Upper lobe of left lung (tissue), 6 donors: ENCODE measurements at regions not wholly inside any gene's neighbourhood (a gene's known extent, or its start where the extent isn't known, plus 50 kb on each side); places are given as distances from the start of the nearest gene placed in this dataset.

Source experiments
- ATAC-seq, 2 donors: fragments of 200-7000 bp; cut with Tn5 transposase; one replicate each; pipeline ENCODE4 v1.9.1; 2022; ENCODE audit warnings: mild to moderate bottlenecking in 2 of 2, moderate library complexity in 2 of 2; ENCODE audit not compliant: low FRiP score in 2 of 2
- DNase-seq, 2 donors: peaks; one replicate each; pipeline ENCODE4 v3.0.0-alpha.2; 2019 to 2020
- H3K27ac ChIP-seq, 4 donors: fragments of 200-600 bp; sonication (generic); one replicate each; pipeline ENCODE4 v1.5.1; 2016 to 2019
- H3K27me3 ChIP-seq, 4 donors: fragments of 200-600 bp; sonication (generic); one replicate each; pipeline ENCODE4 v1.5.1; 2017 to 2019
- H3K36me3 ChIP-seq, 4 donors: fragments of 200-600 bp; sonication (generic); one replicate each; pipeline ENCODE4 v1.5.1; 2016 to 2019
- H3K4me1 ChIP-seq, 4 donors: fragments of 200-600 bp; sonication (generic); one replicate each; pipeline ENCODE4 v1.5.1; 2018 to 2019
- H3K4me3 ChIP-seq, 4 donors: fragments of 200-600 bp; sonication (generic); one replicate each; pipeline ENCODE4 v1.5.1; 2017 to 2019; ENCODE audit warnings: mild to moderate bottlenecking in 2 of 4, moderate library complexity in 1 of 4
- H3K9me3 ChIP-seq, 4 donors: fragments of 200-600 bp; sonication (generic); one replicate each; pipeline ENCODE4 v1.5.1; 2018 to 2019
- CTCF ChIP-seq, 6 experiments: fragments of 450-650 bp in 4 of 6; fragments of 200-600 bp in 2 of 6; sonication (generic) in 2 of 6; IDR thresholded peaks; one replicate each; pipeline ENCODE4 v1.5.1; 2016 to 2019; ENCODE audit warnings: antibody characterized with exemption in 6 of 6
- EP300 ChIP-seq, 4 donors: sonication (generic); formaldehyde crosslinking; IDR thresholded peaks; one replicate each; pipeline ENCODE4 v1.5.1; 2017; ENCODE audit warnings: antibody characterized with exemption in 4 of 4, control low read depth in 2 of 4
- POLR2A ChIP-seq, 4 donors: fragments of 450-650 bp; IDR thresholded peaks; one replicate each; pipeline ENCODE4 v1.5.1; 2016 to 2017; ENCODE audit warnings: antibody characterized with exemption in 4 of 4, mild to moderate bottlenecking in 2 of 4
- POLR2AphosphoS5 ChIP-seq, 2 donors: sonication (generic); formaldehyde crosslinking; IDR thresholded peaks; one replicate each; pipeline ENCODE4 v1.5.1; 2017; ENCODE audit warnings: antibody characterized with exemption in 2 of 2
- WGBS, 2 donors: methylation state at CpG; one replicate each; pipeline ENCODE4 v1.1.5; 2017 to 2018; 5-methylcytosine and 5-hydroxymethylcytosine counted together
- donor health status: DM: no; HTN: no; CAD: no; lungs with moderate emphysema.
- donor health status: DM: no; HTN: yes; CAD: no; lungs with severe emphysema.

DNA sequence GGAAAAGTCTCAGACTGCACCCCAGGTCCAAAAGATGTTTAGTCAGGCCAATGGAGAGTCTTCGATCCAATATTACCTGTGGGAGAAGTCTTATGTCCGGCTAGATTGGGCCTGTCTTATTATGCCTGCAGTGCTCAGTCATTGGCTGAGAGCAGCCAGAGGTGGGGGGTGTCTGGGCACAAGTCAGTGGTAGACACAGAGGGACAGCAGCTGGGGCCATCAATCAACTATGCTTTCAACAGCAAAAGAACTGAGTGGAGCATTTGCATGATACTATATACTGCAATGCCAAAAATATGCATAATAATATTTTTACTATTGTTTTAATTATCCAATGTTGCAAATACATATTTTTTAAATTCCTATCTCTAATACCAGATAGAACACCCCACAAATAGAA lies 298.6 kb upstream of the CDH20 start:
- no peak for ATAC-seq
- Histone ChIP-seq H3K9me3 (no peaks in the 10 kb centered on the region), H3K4me1 (no peaks in the 10 kb centered on the region), H3K27me3 (no peaks in the 10 kb centered on the region), H3K4me3 (no peak overlapping the region), H3K27ac (no peak overlapping the region), H3K36me3 (no peaks in the 10 kb centered on the region)
- DNase-seq, result no peak
- 83 to 84% methylated on average over 2 of the region's 2 CpGs for WGBS, 2 donors
- TF ChIP-seq POLR2A (IDR thresholded peaks at IDR 0.05) (no peak), EP300 (IDR thresholded peaks at IDR 0.05) (no peak), CTCF (IDR thresholded peaks at IDR 0.05) (no peak), POLR2AphosphoS5 (IDR thresholded peaks at IDR 0.05) (no peak)

DNA sequence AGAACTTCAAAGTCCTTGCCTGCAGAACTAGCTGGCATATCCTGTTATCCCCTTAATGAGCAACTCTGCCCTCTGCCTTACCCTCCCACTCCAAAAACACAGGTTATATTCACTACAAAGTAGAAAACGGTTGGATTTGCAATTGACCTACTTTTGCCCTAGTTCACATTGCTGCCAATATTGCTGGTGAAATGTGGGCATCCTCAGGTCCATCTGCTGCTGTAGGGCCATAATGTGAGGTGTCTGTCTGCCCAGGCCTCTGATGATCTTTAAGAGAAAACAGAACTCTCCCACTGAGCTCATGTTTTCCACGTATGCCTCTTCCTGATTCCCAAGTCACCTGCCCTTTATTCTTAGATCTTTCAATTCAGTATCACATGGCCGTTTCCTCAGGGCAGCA lies 294.0 kb upstream of the CDH20 start:
- TF ChIP-seq POLR2AphosphoS5 (IDR thresholded peaks at IDR 0.05), result no peak
- Histone ChIP-seq H3K36me3 (no peaks in the 10 kb centered on the region), H3K27ac (no peak overlapping the region), H3K4me1 (no peaks in the 10 kb centered on the region), H3K4me3 (no peak overlapping the region), H3K27me3 (no peaks in the 10 kb centered on the region), H3K9me3 (no peaks in the 10 kb centered on the region)
- no peak for ATAC-seq
- no peak for DNase-seq
- 52 to 59% methylated on average over 3 of the region's 3 CpGs for WGBS, 2 donors

DNA sequence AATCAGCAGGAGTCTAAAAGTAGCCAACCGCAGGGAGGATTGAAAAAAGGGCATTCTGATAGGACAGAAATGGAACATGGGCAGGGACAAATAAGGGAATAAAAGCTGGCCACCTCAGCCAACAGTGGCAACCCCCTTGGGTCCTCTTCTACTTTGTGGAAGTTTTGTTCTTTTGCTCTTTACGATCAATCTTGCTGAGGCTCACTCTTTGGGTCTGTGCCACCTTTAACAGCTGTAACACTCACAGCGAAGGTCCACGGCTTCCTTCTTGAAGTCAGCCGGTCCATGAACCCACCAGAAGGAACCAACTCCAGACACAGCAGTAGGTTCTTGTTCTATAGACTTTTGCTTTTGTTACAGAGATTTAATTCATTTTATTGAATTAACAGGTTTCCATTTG lies 285.4 kb upstream of the CDH20 start:
- Histone ChIP-seq H3K27ac (no peak overlapping the region), H3K27me3 (no peaks in the 10 kb centered on the region), H3K36me3 (no peaks in the 10 kb centered on the region), H3K4me1 (no peaks in the 10 kb centered on the region), H3K4me3 (no peak overlapping the region), H3K9me3 (no peaks in the 10 kb centered on the region)
- DNase-seq (no peak), ATAC-seq (no peak)
- TF ChIP-seq POLR2AphosphoS5 (IDR thresholded peaks at IDR 0.05) (no peak), EP300 (IDR thresholded peaks at IDR 0.05) (no peak), CTCF (IDR thresholded peaks at IDR 0.05) (no peak), POLR2A (IDR thresholded peaks at IDR 0.05) (no peak)
- 89 to 92% methylated on average over 5 of the region's 5 CpGs for WGBS, 2 donors

- no peaks in the 10 kb centered on the region for H3K27me3 ChIP-seq
- no peaks in the 10 kb centered on the region for H3K4me1 ChIP-seq
- H3K36me3 ChIP-seq, result no peaks in the 10 kb centered on the region
- no peak overlapping the region for H3K27ac ChIP-seq
- H3K9me3 ChIP-seq, result no peaks in the 10 kb centered on the region
- ATAC-seq, result no peak
- no peak overlapping the region for H3K4me3 ChIP-seq
- TF ChIP-seq CTCF (IDR thresholded peaks at IDR 0.05), result no peak
- no peak for TF ChIP-seq POLR2A (IDR thresholded peaks at IDR 0.05)
- TF ChIP-seq POLR2AphosphoS5 (IDR thresholded peaks at IDR 0.05), result no peak
- no peak for TF ChIP-seq EP300 (IDR thresholded peaks at IDR 0.05)
- 79 to 80% methylated on average over 2 of the region's 2 CpGs for whole genome bisulfite sequencing, 2 donors
- no peak for DNase-seq
Measured at GRCh38 chr18:61057443-61057842, 275.8 kb upstream of the CDH20 start.

DNA sequence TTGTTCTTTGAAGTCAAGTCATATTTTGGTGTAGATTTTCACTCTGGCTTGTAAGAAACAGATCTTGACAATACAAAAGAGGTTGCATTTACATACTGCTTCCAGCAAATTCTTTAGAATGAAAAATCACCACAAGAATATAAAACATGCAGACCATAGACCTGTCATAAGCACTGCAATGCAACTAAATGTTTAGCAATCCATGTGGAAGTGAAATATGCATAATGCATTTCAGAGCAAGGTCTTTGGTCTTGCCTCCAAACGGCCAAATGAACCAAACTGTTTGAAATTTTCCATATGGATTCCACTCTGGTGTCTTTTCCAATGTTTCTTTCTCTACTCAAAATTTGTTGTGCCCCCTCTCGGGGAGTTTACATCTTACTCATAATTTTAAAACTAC lies 271.0 kb upstream of the CDH20 start:
- WGBS, 2 donors, result 59 to 66% methylated on average over 2 of the region's 2 CpGs
- no peaks in the 10 kb centered on the region for H3K36me3 ChIP-seq
- no peaks in the 10 kb centered on the region for H3K9me3 ChIP-seq
- H3K27ac ChIP-seq, result no peak overlapping the region
- H3K27me3 ChIP-seq, result no peaks in the 10 kb centered on the region
- H3K4me1 ChIP-seq, result no peaks in the 10 kb centered on the region
- no peak overlapping the region for H3K4me3 ChIP-seq
- no peak for TF ChIP-seq EP300 (IDR thresholded peaks at IDR 0.05)
- TF ChIP-seq POLR2AphosphoS5 (IDR thresholded peaks at IDR 0.05), result no peak
- no peak for TF ChIP-seq CTCF (IDR thresholded peaks at IDR 0.05)
- TF ChIP-seq POLR2A (IDR thresholded peaks at IDR 0.05), result no peak
- DNase-seq, result no peak
- no peak for ATAC-seq
